Type B pancreatic cell (in vitro differentiated cells): ENCODE measurements at regions not wholly inside any gene's neighbourhood (a gene's known extent, or its start where the extent isn't known, plus 50 kb on each side); places are given as distances from the start of the nearest gene placed in this dataset.
A peak's percentile ranks its signal among the peaks of the same experiment; 100 is the strongest.

Source experiments
- DNase-seq: peaks from one replicate; pipeline ENCODE4 v3.0.0; 2021; ENCODE audit warnings: mixed read lengths; ENCODE audit not compliant: unreplicated experiment; ENCODE audit errors: extremely low spot score
- H3K27ac Mint-ChIP-seq: 2 replicates; pipeline ENCODE4 v1.8.0; 2021; ENCODE audit warnings: mild to moderate bottlenecking, mixed read lengths
- H3K27me3 Mint-ChIP-seq: 2 replicates; pipeline ENCODE4 v1.8.0; 2021; ENCODE audit warnings: mixed read lengths
- H3K36me3 Mint-ChIP-seq: 2 replicates; pipeline ENCODE4 v1.8.0; 2021; ENCODE audit warnings: mixed read lengths
- H3K4me1 Mint-ChIP-seq: one replicate; pipeline ENCODE4 v1.8.0; 2021; ENCODE audit warnings: mixed read lengths; ENCODE audit not compliant: unreplicated experiment
- H3K4me3 Mint-ChIP-seq: 2 replicates; pipeline ENCODE4 v1.8.0; 2021; ENCODE audit warnings: mild to moderate bottlenecking, mixed read lengths
- H3K9me3 Mint-ChIP-seq: 2 replicates; pipeline ENCODE4 v1.8.0; 2021; ENCODE audit warnings: mixed read lengths
- TF ChIP-seq, protein P1 (sequence below): fragments of 200-600 bp; sonication (generic); conservative IDR thresholded peaks from 2 replicates; pipeline ENCODE4 v1.5.0; 2021; ENCODE audit warnings: antibody characterized with exemption, mild to moderate bottlenecking

DNA sequence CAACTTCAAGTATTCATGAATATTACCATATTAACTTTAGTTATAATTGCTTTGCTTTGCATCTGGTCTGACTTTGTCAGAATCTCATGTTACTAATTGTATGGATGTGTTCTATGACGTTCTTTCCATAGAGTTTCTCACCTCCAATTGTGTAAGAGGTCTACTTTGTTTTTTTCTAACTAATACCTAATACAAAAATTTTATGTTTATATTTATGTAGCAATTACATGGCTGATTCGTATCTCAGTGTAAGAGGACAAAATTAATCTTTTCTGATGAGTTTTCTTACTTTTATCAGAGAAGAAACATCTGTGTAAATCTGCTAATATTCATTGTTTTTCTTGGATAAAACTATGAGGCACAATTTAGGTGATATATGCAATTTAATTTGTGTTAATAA, 224.8 kb upstream of the B3GALT2 start:
- H3K4me3 Mint-ChIP-seq, result no peak overlapping the region
- peaks cover 12% of the 10 kb centered on the region for H3K4me1 Mint-ChIP-seq
- H3K9me3 Mint-ChIP-seq, result peaks cover 10% of the 10 kb centered on the region

DNA sequence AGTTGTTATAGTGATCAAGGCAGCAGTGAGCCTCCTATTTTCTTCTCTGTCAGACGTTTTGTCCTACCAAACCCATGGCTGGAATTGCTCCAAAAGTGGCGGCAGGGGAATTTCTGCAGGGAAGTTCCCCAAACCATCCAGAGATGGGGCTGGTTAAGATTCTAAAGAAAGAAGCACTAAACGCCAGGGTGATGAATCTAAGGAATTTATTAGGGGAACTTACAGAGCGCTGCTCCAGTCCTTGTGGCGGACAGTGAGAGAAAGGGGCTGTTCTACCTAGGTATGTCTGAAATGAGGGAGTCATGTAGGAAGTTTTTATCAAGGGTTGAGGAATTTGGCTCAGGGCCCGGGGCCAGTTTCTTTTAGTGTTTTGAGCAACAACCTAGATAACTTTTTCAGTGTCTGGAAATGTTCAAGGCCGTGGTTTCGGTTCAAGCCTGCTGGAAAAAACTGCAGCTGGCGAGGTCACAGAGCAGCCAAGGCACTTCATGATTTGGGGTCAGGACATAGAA, 222.4 kb upstream of the B3GALT2 start:
- H3K27me3 Mint-ChIP-seq, result no peaks in the 10 kb centered on the region
- peaks cover 12% of the 10 kb centered on the region for H3K4me1 Mint-ChIP-seq
- no peaks in the 10 kb centered on the region for H3K36me3 Mint-ChIP-seq
- H3K9me3 Mint-ChIP-seq, result peaks cover 10% of the 10 kb centered on the region
- peak overlapping the region; percentile 18 for H3K4me3 Mint-ChIP-seq
- peak overlapping the region; percentile 72 for H3K27ac Mint-ChIP-seq
- TF ChIP-seq, protein P1, sequence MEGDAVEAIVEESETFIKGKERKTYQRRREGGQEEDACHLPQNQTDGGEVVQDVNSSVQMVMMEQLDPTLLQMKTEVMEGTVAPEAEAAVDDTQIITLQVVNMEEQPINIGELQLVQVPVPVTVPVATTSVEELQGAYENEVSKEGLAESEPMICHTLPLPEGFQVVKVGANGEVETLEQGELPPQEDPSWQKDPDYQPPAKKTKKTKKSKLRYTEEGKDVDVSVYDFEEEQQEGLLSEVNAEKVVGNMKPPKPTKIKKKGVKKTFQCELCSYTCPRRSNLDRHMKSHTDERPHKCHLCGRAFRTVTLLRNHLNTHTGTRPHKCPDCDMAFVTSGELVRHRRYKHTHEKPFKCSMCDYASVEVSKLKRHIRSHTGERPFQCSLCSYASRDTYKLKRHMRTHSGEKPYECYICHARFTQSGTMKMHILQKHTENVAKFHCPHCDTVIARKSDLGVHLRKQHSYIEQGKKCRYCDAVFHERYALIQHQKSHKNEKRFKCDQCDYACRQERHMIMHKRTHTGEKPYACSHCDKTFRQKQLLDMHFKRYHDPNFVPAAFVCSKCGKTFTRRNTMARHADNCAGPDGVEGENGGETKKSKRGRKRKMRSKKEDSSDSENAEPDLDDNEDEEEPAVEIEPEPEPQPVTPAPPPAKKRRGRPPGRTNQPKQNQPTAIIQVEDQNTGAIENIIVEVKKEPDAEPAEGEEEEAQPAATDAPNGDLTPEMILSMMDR, result no peak
- DNase-seq, result no peak

More for the DNA sequence above, 224.8 kb upstream of the B3GALT2 start:
- Mint-ChIP-seq H3K27ac (no peak overlapping the region), H3K27me3 (no peaks in the 10 kb centered on the region), H3K36me3 (no peaks in the 10 kb centered on the region)
- DNase-seq, result no peak
- TF ChIP-seq, protein P1, result no peak

DNA sequence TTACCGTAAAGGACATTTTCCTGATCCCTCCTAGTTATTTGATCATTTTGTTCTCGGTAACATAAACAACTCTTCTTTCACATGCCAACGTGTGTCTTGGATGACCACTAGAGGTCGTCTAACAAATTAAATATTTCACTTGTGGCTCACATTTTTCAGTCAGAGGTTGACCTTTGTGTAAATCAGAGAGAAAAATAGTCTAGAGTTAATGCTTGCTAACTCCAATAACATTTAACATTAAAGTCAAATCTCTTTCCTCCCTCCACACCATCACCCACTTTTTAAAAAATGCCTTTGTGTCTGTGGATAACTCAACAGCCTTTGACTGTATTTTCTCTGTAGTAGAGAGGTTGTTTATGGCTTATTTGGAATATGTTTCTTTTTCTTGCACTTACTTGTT, 220.5 kb upstream of the B3GALT2 start:
- Mint-ChIP-seq H3K4me3 (no peak overlapping the region), H3K4me1 (peaks cover 19% of the 10 kb centered on the region)
- DNase-seq, result no peak

DNA sequence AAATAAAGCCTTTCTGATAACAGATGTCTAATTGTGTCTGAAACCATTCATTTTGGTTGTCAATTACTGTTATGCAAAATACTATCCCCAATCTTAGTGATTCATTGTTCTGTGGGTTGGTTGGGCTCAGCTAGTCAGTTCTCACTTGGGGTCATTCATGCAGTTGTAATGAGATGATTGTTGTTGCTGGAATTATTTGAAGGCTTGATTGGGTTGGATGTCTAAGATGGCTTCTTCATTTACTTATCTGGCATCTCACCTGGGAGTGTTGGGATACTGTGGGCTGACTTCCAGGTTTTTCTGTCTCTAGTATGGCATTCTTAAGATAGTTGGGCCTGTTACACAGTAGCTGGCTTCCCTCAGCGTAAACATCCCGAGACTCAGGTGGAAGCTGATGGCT, 217.8 kb upstream of the B3GALT2 start:
- TF ChIP-seq, protein P1, result no peak
- Mint-ChIP-seq H3K9me3 (peaks cover 4% of the 10 kb centered on the region), H3K27me3 (no peaks in the 10 kb centered on the region)

More for the DNA sequence above, 220.5 kb upstream of the B3GALT2 start:
- H3K27me3 Mint-ChIP-seq, result no peaks in the 10 kb centered on the region
- H3K9me3 Mint-ChIP-seq, result peaks cover 4% of the 10 kb centered on the region
- TF ChIP-seq, protein P1, result peak; percentile 84
- H3K36me3 Mint-ChIP-seq, result no peaks in the 10 kb centered on the region
- H3K27ac Mint-ChIP-seq, result no peak overlapping the region

DNA sequence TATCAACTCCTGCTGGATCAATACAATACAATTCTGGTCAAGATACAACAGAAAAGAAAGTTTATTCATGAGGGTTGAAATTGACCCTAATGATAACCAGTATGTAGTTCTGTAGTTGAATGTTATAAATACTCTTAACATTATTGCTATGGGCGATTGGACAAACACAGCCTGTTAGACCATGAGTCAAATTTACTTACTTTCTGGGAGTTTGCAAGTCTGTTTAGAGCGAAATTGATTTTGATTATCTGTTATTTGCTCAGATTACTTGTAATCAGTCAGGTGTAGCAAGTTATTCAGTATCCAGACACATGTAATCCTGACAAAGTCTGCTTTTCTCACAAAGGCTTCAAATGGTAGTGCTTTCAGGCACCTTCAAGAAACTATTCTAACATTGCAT, 216.6 kb upstream of the B3GALT2 start:
- Mint-ChIP-seq H3K9me3 (no peaks in the 10 kb centered on the region), H3K36me3 (no peaks in the 10 kb centered on the region), H3K27ac (no peak overlapping the region), H3K4me1 (peaks cover 11% of the 10 kb centered on the region), H3K27me3 (no peaks in the 10 kb centered on the region), H3K4me3 (no peak overlapping the region)
- TF ChIP-seq, protein P1, result no peak
- no peak for DNase-seq

More for the DNA sequence above, 217.8 kb upstream of the B3GALT2 start:
- Mint-ChIP-seq H3K36me3 (no peaks in the 10 kb centered on the region), H3K4me3 (no peak overlapping the region), H3K27ac (no peak overlapping the region), H3K4me1 (peaks cover 16% of the 10 kb centered on the region)
- DNase-seq, result no peak

DNA sequence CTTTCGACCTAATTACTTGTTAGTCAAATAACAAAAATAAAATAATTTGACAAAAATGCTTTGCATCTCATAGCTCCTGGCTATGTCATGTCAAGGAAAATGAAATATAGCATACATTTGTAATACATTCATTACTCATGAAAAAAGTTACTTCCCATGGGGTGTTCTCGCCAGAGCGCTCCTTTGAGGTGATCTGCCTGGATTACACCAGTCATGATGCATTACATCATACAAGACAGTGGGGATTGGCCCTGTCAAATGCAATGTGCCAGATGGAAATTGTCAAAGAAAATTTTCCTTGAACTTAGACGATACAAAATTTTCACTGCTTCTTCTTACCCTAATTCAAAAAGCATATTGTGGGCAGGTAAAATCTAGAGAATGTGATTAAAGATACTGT, 215.6 kb upstream of the B3GALT2 start:
- TF ChIP-seq, protein P1, result no peak
- H3K27ac Mint-ChIP-seq, result no peak overlapping the region
- no peaks in the 10 kb centered on the region for H3K27me3 Mint-ChIP-seq
- no peaks in the 10 kb centered on the region for H3K9me3 Mint-ChIP-seq
- no peaks in the 10 kb centered on the region for H3K36me3 Mint-ChIP-seq
- peaks cover 11% of the 10 kb centered on the region for H3K4me1 Mint-ChIP-seq
- H3K4me3 Mint-ChIP-seq, result no peak overlapping the region
- DNase-seq, result no peak
